ENCODE measurements at regions not wholly inside any gene's neighbourhood (a gene's known extent, or its start where the extent isn't known, plus 50 kb on each side); places are given as distances from the start of the nearest gene placed in this dataset.

DNA sequence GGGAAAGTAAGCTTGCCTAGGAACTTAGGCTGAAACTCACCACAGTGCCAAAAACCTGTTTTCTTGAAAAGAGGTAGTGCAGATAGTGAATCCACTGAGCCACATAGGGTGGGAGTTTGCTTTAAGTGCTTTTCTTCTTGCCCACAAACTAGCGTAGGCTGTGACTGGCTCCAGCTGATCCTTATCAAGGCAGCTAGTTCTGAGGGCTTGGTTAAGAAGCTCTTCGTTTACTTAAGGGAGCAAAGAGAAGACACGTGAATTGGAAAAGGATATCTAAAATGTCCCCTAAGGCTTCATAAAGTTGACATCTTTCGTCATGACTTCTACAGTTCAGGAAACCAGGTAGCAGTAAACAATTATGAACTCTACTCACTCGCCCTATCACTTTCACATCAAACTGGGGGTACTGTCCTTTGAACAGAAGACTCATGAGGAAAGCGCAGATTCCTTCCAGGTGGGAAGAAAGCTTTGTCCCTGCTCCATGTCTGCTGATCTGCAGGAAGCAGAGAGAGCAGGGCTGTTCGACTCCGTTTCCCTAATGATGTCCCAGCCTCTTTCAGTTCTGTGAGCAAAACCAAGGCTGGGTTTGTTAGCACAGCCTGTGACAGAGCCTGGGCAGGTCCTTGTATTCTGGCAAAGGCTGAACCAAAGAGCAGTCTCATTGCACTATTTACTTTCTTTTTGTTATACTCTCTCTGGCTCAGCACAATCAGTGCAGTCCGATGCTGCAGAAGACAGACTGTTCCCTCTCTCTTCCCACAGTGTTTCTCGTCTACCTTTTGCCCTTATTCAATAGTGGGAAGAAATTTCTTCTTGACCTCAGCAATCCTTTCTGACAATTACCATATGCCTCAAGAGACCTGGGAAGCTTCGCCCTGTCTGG is 93.5 kb upstream of the ETV6 start:
- Mint-ChIP-seq H3K9me3 (no peaks in the 10 kb centered on the region), H3K4me1 (peaks cover 7% of the 10 kb centered on the region), H3K4me3 (no peak overlapping the region), H3K27me3 (ENCODE audit: low read depth) (no peaks in the 10 kb centered on the region), H3K27ac (no peak overlapping the region), H3K36me3 (no peaks in the 10 kb centered on the region)
- DNase-seq (ENCODE audit: low spot score) (no peak), ATAC-seq (no peak; the same call in 1 of the 2 replicates)
- TF ChIP-seq, protein P1, sequence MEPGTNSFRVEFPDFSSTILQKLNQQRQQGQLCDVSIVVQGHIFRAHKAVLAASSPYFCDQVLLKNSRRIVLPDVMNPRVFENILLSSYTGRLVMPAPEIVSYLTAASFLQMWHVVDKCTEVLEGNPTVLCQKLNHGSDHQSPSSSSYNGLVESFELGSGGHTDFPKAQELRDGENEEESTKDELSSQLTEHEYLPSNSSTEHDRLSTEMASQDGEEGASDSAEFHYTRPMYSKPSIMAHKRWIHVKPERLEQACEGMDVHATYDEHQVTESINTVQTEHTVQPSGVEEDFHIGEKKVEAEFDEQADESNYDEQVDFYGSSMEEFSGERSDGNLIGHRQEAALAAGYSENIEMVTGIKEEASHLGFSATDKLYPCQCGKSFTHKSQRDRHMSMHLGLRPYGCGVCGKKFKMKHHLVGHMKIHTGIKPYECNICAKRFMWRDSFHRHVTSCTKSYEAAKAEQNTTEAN (CRISPR knock-in tag; IDR thresholded peaks at IDR 0.05) = no peak
- TF ChIP-seq, protein P2, sequence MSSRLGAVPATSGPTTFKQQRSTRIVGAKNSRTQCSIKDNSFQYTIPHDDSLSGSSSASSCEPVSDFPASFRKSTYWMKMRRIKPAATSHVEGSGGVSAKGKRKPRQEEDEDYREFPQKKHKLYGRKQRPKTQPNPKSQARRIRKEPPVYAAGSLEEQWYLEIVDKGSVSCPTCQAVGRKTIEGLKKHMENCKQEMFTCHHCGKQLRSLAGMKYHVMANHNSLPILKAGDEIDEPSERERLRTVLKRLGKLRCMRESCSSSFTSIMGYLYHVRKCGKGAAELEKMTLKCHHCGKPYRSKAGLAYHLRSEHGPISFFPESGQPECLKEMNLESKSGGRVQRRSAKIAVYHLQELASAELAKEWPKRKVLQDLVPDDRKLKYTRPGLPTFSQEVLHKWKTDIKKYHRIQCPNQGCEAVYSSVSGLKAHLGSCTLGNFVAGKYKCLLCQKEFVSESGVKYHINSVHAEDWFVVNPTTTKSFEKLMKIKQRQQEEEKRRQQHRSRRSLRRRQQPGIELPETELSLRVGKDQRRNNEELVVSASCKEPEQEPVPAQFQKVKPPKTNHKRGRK (CRISPR knock-in tag; IDR thresholded peaks at IDR 0.05; ENCODE audit: borderline replicate concordance) = no peak
- no peak for TF ChIP-seq FOXJ3 (CRISPR knock-in tag; IDR thresholded peaks at IDR 0.05; ENCODE audit: borderline replicate concordance)
- TF ChIP-seq ZBTB21 (CRISPR knock-in tag; IDR thresholded peaks at IDR 0.05; ENCODE audit: borderline replicate concordance) = no peak
- TF ChIP-seq ZNF219 (CRISPR knock-in tag; IDR thresholded peaks at IDR 0.05; ENCODE audit: borderline replicate concordance) = no peak
- no peak for TF ChIP-seq GTF2I (CRISPR knock-in tag; conservative IDR thresholded peaks at IDR 0.05)
- no peak for TF ChIP-seq PRRX2 (CRISPR knock-in tag; IDR thresholded peaks at IDR 0.05)
- TF ChIP-seq ZNF317 (CRISPR knock-in tag; IDR thresholded peaks at IDR 0.05; ENCODE audit: borderline replicate concordance, low read depth) = no peak
- TF ChIP-seq HMGA2 (CRISPR knock-in tag; IDR thresholded peaks at IDR 0.05) = no peak
- TF ChIP-seq, protein P3, sequence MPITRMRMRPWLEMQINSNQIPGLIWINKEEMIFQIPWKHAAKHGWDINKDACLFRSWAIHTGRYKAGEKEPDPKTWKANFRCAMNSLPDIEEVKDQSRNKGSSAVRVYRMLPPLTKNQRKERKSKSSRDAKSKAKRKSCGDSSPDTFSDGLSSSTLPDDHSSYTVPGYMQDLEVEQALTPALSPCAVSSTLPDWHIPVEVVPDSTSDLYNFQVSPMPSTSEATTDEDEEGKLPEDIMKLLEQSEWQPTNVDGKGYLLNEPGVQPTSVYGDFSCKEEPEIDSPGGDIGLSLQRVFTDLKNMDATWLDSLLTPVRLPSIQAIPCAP (CRISPR knock-in tag; IDR thresholded peaks at IDR 0.05) = no peak
- TF ChIP-seq, protein P4, sequence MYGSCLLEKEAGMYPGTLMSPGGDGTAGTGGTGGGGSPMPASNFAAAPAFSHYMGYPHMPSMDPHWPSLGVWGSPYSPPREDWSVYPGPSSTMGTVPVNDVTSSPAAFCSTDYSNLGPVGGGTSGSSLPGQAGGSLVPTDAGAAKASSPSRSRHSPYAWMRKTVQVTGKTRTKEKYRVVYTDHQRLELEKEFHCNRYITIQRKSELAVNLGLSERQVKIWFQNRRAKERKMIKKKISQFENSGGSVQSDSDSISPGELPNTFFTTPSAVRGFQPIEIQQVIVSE (CRISPR knock-in tag; IDR thresholded peaks at IDR 0.05; ENCODE audit: borderline replicate concordance) = no peak
- TF ChIP-seq MYBL2 (CRISPR knock-in tag; IDR thresholded peaks at IDR 0.05) = no peak
- no peak for TF ChIP-seq NR2C2 (CRISPR knock-in tag; IDR thresholded peaks at IDR 0.05)
- TF ChIP-seq, protein P5, sequence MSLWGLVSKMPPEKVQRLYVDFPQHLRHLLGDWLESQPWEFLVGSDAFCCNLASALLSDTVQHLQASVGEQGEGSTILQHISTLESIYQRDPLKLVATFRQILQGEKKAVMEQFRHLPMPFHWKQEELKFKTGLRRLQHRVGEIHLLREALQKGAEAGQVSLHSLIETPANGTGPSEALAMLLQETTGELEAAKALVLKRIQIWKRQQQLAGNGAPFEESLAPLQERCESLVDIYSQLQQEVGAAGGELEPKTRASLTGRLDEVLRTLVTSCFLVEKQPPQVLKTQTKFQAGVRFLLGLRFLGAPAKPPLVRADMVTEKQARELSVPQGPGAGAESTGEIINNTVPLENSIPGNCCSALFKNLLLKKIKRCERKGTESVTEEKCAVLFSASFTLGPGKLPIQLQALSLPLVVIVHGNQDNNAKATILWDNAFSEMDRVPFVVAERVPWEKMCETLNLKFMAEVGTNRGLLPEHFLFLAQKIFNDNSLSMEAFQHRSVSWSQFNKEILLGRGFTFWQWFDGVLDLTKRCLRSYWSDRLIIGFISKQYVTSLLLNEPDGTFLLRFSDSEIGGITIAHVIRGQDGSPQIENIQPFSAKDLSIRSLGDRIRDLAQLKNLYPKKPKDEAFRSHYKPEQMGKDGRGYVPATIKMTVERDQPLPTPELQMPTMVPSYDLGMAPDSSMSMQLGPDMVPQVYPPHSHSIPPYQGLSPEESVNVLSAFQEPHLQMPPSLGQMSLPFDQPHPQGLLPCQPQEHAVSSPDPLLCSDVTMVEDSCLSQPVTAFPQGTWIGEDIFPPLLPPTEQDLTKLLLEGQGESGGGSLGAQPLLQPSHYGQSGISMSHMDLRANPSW (CRISPR knock-in tag; conservative IDR thresholded peaks at IDR 0.05; ENCODE audit: low read depth) = no peak
- no peak for TF ChIP-seq RORB (CRISPR knock-in tag; IDR thresholded peaks at IDR 0.05)
- no peak for TF ChIP-seq ZNF671 (CRISPR knock-in tag; IDR thresholded peaks at IDR 0.05)
- CTCF ChIA-PET = interaction anchor here (0.6 to 2.6 kb wide), 9 partner anchors 24 to 613 kb away, joined by 3 to 16 read pairs (median 3); no protein-coding TSS in a partner anchor
- POLR2A ChIA-PET = interaction anchor here (0.6 kb wide), 1 partner anchor 623 kb away, joined by 3 read pairs; no protein-coding TSS in a partner anchor

DNA sequence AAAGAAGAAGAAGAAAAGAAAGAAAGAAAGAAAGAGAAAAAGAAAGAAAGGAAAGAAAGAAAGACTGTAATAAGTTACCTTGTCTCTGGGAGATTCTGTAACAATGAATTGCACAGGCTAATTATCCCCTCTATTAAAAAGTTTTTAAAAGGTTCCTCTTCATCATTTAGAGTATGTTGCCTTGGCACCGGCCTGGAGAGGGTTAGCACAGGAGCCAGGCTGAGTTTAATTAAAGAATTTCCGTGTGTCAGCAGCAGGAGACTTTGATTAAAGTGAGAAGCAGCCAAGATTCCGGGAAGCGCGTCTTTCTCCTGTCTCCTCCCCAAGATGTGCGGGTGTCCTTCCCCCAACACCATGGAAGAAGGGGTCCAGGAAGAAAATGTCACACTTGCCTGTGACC is 92.8 kb upstream of the ETV6 start:
- POLR2A ChIA-PET = interaction anchor here (0.6 kb wide), 1 partner anchor 622 kb away, joined by 3 read pairs; no protein-coding TSS in a partner anchor
- CTCF ChIA-PET = interaction anchor here (0.6 to 2.6 kb wide), 3 partner anchors 24 to 614 kb away, joined by 3 to 16 read pairs (median 4); no protein-coding TSS in a partner anchor
- Mint-ChIP-seq H3K27me3 (ENCODE audit: low read depth) (no peaks in the 10 kb centered on the region), H3K9me3 (no peaks in the 10 kb centered on the region), H3K4me1 (peaks cover 7% of the 10 kb centered on the region), H3K27ac (no peak overlapping the region), H3K36me3 (no peaks in the 10 kb centered on the region), H3K4me3 (no peak overlapping the region)
- ATAC-seq (no peak), DNase-seq (ENCODE audit: low spot score) (no peak)
- TF ChIP-seq, protein P6, sequence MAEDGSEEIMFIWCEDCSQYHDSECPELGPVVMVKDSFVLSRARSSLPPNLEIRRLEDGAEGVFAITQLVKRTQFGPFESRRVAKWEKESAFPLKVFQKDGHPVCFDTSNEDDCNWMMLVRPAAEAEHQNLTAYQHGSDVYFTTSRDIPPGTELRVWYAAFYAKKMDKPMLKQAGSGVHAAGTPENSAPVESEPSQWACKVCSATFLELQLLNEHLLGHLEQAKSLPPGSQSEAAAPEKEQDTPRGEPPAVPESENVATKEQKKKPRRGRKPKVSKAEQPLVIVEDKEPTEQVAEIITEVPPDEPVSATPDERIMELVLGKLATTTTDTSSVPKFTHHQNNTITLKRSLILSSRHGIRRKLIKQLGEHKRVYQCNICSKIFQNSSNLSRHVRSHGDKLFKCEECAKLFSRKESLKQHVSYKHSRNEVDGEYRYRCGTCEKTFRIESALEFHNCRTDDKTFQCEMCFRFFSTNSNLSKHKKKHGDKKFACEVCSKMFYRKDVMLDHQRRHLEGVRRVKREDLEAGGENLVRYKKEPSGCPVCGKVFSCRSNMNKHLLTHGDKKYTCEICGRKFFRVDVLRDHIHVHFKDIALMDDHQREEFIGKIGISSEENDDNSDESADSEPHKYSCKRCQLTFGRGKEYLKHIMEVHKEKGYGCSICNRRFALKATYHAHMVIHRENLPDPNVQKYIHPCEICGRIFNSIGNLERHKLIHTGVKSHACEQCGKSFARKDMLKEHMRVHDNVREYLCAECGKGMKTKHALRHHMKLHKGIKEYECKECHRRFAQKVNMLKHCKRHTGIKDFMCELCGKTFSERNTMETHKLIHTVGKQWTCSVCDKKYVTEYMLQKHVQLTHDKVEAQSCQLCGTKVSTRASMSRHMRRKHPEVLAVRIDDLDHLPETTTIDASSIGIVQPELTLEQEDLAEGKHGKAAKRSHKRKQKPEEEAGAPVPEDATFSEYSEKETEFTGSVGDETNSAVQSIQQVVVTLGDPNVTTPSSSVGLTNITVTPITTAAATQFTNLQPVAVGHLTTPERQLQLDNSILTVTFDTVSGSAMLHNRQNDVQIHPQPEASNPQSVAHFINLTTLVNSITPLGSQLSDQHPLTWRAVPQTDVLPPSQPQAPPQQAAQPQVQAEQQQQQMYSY (CRISPR knock-in tag; IDR thresholded peaks at IDR 0.05) = no peak
- TF ChIP-seq, protein P7, sequence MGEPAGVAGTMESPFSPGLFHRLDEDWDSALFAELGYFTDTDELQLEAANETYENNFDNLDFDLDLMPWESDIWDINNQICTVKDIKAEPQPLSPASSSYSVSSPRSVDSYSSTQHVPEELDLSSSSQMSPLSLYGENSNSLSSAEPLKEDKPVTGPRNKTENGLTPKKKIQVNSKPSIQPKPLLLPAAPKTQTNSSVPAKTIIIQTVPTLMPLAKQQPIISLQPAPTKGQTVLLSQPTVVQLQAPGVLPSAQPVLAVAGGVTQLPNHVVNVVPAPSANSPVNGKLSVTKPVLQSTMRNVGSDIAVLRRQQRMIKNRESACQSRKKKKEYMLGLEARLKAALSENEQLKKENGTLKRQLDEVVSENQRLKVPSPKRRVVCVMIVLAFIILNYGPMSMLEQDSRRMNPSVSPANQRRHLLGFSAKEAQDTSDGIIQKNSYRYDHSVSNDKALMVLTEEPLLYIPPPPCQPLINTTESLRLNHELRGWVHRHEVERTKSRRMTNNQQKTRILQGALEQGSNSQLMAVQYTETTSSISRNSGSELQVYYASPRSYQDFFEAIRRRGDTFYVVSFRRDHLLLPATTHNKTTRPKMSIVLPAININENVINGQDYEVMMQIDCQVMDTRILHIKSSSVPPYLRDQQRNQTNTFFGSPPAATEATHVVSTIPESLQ (CRISPR knock-in tag; IDR thresholded peaks at IDR 0.05) = no peak
- TF ChIP-seq, protein P8, sequence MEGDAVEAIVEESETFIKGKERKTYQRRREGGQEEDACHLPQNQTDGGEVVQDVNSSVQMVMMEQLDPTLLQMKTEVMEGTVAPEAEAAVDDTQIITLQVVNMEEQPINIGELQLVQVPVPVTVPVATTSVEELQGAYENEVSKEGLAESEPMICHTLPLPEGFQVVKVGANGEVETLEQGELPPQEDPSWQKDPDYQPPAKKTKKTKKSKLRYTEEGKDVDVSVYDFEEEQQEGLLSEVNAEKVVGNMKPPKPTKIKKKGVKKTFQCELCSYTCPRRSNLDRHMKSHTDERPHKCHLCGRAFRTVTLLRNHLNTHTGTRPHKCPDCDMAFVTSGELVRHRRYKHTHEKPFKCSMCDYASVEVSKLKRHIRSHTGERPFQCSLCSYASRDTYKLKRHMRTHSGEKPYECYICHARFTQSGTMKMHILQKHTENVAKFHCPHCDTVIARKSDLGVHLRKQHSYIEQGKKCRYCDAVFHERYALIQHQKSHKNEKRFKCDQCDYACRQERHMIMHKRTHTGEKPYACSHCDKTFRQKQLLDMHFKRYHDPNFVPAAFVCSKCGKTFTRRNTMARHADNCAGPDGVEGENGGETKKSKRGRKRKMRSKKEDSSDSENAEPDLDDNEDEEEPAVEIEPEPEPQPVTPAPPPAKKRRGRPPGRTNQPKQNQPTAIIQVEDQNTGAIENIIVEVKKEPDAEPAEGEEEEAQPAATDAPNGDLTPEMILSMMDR (IDR thresholded peaks at IDR 0.05) = no peak

All from WTC11 (cell line).